HG03108 (cell line): ENCODE measurements at regions not wholly inside any gene's neighbourhood (a gene's known extent, or its start where the extent isn't known, plus 50 kb on each side); places are given as distances from the start of the nearest gene placed in this dataset.
"Not testable (repeated sequence)": the region's sequence is repeated elsewhere in the genome, so short reads cannot be mapped to it uniquely, and the experiment has no call there.

ENCODE experiments used
- ATAC-seq: cut with Tn5 transposase; IDR thresholded peaks from one replicate; pipeline ENCODE4 v1.9.1; 2021; ENCODE audit warnings: moderate library complexity; ENCODE audit not compliant: unreplicated experiment

DNA sequence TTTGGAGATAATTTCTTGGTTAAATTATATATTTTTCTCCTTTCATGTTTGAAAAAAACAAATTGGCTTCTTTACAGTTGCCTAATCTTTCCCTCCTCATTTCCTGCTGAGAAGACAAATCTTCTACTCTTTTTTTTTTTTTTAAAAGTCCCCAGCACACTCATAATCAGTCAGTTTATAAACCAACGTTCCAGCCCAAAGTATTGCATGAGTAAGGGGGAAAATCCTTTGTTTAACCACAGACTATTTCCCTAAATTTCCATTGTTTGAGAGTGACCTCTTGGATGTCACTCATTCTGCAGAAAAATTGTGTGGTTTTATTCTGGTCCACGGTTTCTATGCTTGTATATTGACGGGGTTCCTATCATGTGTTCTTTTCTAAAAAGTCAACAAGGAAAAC, 55.1 kb upstream of the TLR4 start:
- no peak for ATAC-seq

GRCh38 chr9:117644932-117645636, 59.1 kb upstream of the TLR4 start:
- no peak for ATAC-seq

DNA sequence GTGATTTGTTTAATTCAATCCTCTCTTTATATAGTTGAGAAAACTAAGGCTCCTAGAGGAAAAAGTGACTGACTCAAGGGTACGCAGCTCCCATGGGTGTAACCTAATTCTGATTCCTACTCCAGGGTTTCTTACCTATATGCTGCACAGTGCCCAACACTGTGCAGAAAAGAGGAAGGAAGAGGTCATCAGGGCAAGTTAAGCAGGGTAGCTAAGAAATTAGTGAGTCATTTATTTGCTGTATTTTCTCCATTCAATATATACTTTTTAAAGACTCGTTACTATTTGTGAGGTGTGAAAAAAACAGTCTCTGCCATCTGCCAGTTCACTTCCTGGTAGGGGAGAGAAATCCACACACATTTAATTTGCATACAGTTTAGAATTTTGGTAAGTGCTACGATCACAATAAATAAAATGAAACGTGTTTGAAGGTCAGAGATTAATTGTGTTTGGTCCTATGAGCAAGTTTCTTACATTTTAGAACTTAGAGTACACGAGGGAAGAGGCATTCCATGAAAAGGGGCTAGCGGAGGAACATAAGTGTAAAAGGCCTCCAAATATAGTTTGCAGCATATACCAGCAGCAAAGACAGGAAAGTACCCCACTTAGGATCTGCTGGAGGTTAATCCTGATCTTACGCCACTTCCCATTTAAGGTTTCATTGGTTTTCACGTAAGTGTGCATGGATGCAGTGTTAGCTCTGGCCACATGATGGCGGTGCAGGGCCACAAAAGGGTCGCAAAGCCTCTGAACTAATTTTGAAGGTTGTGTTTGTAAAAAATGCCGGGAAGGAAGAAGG, 59.9 kb upstream of the TLR4 start:
- ATAC-seq: peak; percentile 76

DNA sequence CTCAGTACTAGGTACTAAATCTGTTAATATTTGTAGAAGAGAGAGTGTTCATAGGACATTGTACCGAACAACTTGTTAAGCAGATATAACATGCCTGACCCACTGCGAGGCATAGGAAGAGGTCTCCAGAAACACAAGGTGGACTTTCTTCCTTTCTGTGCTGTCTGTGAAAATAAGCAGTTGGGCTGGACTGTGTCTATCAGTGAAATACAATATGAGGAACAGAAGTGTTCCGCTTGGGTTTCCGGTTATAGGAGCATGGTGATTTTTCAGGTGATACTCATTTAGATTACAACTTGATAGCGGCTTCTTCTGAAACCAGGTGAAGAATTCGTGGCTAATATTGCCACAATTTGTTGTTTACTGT, 60.9 kb upstream of the TLR4 start:
- ATAC-seq: no peak

DNA sequence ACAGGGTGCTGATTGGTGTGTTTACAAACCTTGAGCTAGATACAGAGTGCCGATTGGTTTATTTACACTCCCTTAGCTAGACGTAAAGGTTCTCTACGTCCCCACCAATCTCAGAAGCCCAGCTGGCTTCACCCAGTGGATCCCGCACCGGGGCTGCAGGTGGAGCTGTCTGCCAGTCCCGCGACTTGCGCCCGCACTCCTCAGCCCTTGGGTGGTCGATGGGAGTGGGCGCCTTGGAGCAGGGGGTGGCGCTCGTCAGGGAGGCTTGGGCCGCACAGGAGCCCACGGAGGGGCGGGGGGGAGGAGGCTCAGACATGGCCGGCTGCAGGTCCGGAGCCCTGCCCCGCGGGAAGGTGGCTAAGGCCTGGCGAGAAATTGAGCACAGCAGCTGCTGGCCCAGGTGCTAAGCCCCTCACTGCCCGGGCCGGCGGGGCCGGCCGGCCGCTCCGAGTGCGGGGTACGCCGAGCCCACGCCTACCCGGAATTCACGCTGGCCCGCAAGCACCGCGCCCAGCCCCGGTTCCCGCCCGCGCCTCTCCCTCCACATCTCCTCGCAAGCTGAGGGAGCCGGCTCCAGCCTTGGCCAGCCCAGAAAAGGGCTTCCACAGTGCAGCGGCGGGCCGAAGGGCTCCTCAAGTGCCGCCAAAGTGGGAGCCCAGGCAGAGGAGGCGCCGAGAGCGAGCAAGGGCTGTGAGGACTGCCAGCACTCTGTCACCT, 61.5 kb upstream of the TLR4 start:
- not testable (repeated sequence) for ATAC-seq

- ATAC-seq: no peak
These were observed 67.5 kb upstream of the TLR4 start for GRCh38 chr9:117636681-117637080.

DNA sequence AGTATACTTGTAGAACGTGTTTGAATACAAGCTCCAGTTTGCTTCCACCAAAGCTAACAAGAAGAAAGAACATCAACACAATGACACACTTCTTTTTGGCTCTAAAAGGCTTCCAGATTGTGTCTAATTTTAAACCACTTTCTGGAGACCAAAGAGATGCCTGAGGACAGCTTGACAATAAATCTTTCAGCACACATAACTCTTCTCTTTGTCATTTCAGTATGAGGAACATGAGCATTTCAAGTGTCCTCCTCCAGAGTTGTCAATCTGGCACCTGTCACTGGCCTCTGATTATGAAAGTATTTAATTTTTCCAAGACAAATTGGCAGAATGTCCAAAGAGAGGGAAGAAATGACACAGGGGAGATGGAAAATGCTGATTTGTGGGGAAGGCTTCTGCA, 79.0 kb upstream of the TLR4 start:
- no peak for ATAC-seq

- ATAC-seq: no peak
These were observed 80.1 kb upstream of the TLR4 start for GRCh38 chr9:117624106-117624505.

- ATAC-seq: no peak
These were observed 81.9 kb upstream of the TLR4 start for GRCh38 chr9:117622347-117622746.

DNA sequence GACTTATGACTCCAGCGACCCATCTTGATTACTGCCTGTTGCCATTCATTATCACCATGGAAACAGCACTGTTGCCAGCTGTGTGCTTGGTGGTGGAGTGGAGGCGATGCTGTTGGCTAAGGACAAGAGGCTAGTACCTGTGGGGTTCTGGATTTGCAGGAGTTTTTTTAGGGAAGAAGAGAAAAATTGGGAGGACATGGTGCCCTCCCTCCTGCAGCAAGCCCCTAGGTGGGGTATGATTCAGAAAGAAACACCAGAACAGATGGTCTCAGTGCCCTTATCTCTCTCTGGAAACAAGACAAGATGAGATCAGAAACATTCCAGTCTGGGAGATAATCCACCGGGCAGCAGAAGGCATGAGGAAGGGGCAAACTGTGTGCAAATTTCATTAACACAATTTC, 87.8 kb upstream of the TLR4 start:
- no peak for ATAC-seq

DNA sequence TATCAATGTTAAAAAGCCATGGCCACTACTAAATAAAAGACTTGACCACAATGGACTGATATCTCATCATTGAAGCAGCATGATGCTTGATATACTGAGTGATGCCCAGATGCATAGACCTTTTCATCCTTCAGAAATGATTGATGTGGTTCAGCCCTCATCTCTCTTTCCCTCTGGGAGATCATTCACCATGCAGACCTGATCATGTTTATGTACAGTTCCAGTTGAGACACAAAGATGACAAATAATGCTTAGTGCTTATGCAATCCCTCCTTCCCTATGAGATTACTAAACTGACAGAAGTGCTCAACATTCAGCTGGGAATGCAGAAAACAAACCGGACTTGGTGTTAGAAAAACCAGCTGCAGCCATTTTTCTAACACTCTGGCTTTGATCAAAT, 91.9 kb upstream of the TLR4 start:
- no peak for ATAC-seq

DNA sequence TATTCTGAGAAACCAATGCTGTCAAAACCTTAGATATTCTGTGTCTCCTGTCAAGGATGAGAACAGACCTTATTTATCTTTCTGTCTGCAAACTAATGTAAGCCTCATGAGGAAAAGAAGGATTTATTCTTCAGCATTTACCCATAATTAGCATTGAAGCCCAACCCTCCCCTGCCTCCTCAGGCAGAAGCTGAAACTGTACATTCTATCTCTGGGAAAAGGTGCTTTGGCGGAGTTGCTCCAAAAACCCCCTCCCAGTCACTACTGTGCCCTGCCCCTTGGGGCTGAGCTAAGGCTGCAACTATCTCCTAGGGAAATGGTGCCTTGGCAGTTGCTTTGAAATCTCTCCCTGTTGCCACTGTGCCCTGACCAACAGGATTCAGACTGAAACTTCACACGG, 106.2 kb upstream of the TLR4 start:
- ATAC-seq: no peak

GRCh38 chr9:117596678-117597077, 107.5 kb upstream of the TLR4 start:
- no peak for ATAC-seq

- ATAC-seq: no peak
These were observed 108.6 kb upstream of the TLR4 start for GRCh38 chr9:117595650-117596049.

DNA sequence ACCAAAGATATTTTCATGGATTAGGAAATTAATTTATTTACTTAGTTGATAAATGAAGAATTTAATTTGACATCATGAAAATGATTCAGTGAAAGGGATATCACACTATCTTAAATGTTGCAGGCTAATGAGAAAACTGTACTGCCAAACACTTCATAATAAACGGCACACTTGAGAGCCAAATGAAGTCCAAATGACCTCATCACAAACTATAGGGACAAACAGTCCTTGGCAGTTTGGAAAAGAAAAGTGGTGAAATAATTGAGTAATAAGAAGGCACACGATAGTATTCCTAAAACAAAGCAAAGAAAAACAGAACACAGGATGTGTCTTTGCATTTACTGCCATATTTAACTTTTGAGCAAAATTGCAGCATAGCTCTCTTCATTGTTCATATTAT, 116.9 kb upstream of the TLR4 start:
- no peak for ATAC-seq

DNA sequence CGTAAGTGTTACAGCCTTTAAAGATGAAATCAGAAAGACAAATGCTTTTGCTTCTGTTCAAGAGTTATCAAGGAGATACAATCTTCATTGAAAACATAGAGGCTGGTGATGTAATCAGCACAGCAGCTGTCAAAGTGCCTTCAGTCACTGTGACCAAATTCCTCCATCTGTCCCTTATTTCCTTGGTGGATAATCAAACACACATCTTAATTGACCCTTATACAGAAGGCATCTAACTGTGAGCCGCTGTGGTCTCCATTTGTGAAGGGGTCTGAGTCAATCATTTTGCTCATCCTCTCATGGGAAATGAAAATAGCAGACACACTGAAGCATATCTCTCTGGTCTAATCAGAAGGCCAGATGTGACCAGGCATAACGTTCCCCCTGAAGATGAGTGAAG, 130.1 kb upstream of the TLR4 start:
- ATAC-seq: no peak

- no peak for ATAC-seq
These were observed 139.4 kb upstream of the TLR4 start for GRCh38 chr9:117564839-117565238.

DNA sequence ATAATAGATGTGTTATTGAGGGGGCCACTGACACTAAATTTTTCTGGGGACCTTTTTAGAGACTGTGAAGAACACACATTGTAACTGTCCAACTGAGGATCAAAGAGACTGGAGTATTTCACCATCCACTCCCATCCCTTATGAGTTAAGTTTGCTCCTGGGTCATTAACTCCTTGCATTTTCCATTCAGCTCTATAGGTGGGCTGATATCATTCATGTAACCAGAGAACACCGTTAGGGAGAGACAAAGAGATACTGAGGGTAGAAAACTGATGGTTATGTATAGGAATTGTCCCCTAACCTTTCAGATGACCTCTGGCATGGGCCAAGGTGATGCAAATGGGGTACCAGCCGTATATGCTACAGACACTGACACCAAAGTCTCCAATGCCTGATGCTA, 142.4 kb upstream of the TLR4 start:
- ATAC-seq: no peak

DNA sequence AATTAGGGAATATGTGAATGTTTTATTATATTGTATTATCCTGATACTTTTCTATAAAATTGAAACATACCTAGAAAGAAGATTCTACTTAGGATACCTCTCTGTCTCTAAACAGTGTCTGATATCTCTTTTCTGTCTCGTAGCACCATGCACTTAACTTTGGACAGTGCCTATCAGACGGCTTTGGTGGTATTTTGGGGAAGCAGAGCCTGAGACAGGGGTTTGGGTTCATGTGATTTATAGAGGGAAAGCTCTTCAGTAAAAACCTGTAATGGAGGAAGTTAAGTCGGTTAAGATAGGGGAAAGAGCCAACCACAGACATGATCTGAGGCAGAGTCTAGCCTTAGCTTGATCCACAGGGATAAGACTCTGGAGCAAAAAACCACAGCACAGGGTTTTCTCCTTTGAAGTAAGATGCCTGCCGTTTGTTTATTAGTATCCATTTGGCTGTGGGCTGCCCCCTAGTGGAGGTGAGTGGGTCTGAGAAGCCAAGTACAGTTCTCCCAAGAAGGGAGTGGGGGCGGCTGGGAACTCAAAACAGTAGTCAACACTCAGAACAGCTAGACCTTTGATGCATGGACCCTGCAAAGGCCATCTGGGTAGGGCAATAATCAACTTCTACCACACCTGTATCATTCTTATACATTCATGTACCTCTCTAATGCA, 141.2 kb upstream of the ASTN2 start:
- ATAC-seq: no peak

GRCh38 chr9:117552811-117553210, 138.0 kb upstream of the ASTN2 start:
- no peak for ATAC-seq

DNA sequence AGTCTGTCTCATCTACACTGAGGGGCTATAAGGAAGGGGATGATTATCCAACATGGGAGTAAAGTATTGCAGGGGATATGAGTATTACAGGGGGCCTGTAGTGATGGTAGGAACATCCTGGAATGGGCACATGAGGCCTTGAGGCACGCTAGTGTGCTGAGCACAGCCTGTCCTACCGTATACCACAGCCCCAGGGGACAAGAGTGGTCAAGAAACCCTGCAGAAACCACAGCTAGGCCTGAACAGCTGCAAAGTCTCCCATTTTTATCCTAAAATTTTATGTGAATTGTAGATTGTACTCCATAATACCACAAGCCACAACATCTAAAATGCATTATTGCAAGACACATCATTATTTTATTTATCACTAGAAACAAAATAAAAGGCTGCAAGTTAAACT, 136.3 kb upstream of the ASTN2 start:
- no peak for ATAC-seq

- ATAC-seq: no peak
These were observed 134.6 kb upstream of the ASTN2 start for GRCh38 chr9:117549444-117549843.
